Immature natural killer cell (primary cell): ENCODE measurements at regions not wholly inside any gene's neighbourhood (a gene's known extent, or its start where the extent isn't known, plus 50 kb on each side); places are given as distances from the start of the nearest gene placed in this dataset.
"Not testable (repeated sequence)": the region's sequence is repeated elsewhere in the genome, so short reads cannot be mapped to it uniquely, and the experiment has no call there.

Source experiments
- DNase-seq, 3 donors: peaks; one replicate each; pipeline ENCODE4 v3.0.0; 2022; ENCODE audit warnings: mixed read lengths in 1 of 3
- H3K27ac Mint-ChIP-seq, 6 donors: one replicate each; pipeline ENCODE4 v1.8.0; 2020; ENCODE audit warnings: mixed read lengths in 6 of 6, mild to moderate bottlenecking in 5 of 6, inconsistent platforms in 4 of 6, moderate library complexity in 3 of 6
- H3K27me3 Mint-ChIP-seq, 3 donors: one replicate each; pipeline ENCODE4 v1.8.0; 2020 to 2021; ENCODE audit warnings: low read depth in 3 of 3, mild to moderate bottlenecking in 3 of 3, mixed read lengths in 3 of 3, moderate library complexity in 3 of 3, inconsistent platforms in 1 of 3
- H3K36me3 Mint-ChIP-seq, 3 donors: one replicate each; pipeline ENCODE4 v1.8.0; 2020; ENCODE audit warnings: mixed read lengths in 3 of 3, inconsistent platforms in 2 of 3, mild to moderate bottlenecking in 2 of 3
- H3K4me1 Mint-ChIP-seq, 2 donors: one replicate each; pipeline ENCODE4 v1.8.0; 2020; ENCODE audit warnings: inconsistent platforms in 2 of 2, mild to moderate bottlenecking in 2 of 2, mixed read lengths in 2 of 2, moderate library complexity in 1 of 2
- H3K4me3 Mint-ChIP-seq, 5 donors: one replicate each; pipeline ENCODE4 v1.8.0; 2020; ENCODE audit warnings: mild to moderate bottlenecking in 5 of 5, mixed read lengths in 5 of 5, inconsistent platforms in 3 of 5, moderate library complexity in 3 of 5
- H3K9me3 Mint-ChIP-seq, 6 donors: one replicate each; pipeline ENCODE4 v1.8.0; 2020; ENCODE audit warnings: mild to moderate bottlenecking in 6 of 6, mixed read lengths in 6 of 6, inconsistent platforms in 4 of 6, moderate library complexity in 3 of 6

DNA sequence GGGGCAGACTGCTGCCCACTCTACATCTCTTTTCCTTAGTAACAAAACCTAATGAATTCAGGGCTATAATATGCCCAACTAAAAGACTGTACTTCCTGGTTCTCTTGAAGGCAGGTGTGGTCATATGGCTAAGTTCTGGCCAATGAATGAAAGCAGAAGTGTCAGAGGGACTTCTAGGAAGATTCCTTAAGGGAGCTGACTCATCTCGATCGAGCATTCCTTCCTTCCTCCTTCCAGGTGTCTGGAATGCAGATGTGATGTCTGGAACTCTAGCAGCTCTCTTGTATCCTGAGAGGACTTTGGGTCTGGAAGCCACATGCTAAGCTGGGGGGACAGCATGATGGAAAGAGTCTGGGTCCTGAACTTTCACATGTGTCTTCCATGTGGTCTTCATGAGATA, 116.2 kb upstream of the STX18 start:
- Mint-ChIP-seq H3K9me3 (no peaks in the 10 kb centered on the region), H3K27ac (no peak overlapping the region), H3K27me3 (peaks cover 0 to 1% (median 1%) of the 10 kb centered on the region in 3 donors), H3K36me3 (peaks cover under 1 to 10% (median 7%) of the 10 kb centered on the region in 3 donors), H3K4me3 (no peak overlapping the region), H3K4me1 (no peaks in the 10 kb centered on the region)
- DNase-seq, result no peak

DNA sequence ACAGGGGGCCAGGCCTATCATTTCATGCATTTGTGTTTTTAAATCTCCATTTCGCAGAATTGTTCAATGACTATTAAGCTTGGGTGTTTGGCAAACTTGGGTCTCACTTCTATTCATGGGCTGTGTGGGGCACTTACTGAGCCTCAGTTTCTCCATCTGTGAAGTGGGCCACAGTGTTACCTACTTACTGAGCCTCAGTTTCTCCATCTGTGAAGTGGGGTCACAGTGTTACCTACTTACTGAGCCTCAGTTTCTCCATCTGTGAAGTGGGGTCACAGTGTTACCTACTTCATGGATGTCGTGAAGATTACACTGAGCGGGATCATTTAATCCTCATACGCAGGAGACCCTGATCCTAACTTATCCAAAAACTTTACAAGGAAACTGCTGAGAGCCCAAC, 115.1 kb upstream of the STX18 start:
- no peak overlapping the region for H3K4me3 Mint-ChIP-seq
- no peak for DNase-seq
- H3K36me3 Mint-ChIP-seq, result peaks cover 5 to 13% (median 10%) of the 10 kb centered on the region in 3 donors

DNA sequence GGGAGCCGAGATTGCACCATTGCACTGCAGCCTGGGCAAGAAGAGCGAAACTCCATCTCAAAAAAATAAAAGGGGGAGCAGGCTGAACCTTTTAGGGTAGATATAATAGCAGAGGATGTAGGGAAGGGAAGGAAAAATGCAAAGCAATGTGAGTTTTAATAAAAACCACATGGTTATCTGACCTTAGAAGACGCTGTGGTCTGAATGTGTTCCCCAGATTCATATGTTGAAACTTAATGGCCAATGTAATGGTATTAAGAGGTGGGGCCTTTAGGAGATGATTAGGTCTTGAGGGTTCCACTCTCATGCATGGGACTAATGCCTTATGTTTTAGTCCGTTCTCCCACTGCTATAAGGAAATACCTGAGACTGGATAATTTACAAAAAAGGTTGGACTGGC, 114.1 kb upstream of the STX18 start:
- Mint-ChIP-seq H3K4me1 (no peaks in the 10 kb centered on the region), H3K4me3 (no peak overlapping the region), H3K36me3 (peaks cover 5 to 13% (median 10%) of the 10 kb centered on the region in 3 donors), H3K9me3 (no peaks in the 10 kb centered on the region), H3K27me3 (peaks cover 0 to 1% (median 1%) of the 10 kb centered on the region in 3 donors), H3K27ac (no peak overlapping the region)
- DNase-seq, result no peak

More for the DNA sequence above, 115.1 kb upstream of the STX18 start:
- Mint-ChIP-seq H3K27ac (no peak overlapping the region), H3K27me3 (peaks cover 0 to 1% (median 1%) of the 10 kb centered on the region in 3 donors), H3K9me3 (no peaks in the 10 kb centered on the region), H3K4me1 (no peaks in the 10 kb centered on the region)

DNA sequence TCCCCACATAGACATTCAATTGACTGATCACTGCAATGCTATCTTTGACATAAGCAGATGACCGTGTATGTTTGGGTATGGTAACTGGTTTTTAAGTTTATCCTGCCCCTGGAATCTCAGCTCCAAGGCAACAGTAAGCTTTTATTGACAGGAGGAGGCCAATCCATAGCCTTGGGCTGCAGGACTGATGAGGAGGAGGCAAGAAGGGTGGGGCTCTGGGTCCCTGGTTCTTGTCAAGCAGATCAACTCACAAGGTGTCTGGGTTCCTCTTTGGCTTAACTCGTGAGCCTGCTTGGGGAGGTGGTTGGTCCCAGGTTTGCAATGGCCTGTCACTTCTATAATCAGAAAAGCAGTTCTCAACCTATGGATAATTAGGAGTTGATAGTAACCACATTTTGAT, 113.2 kb upstream of the STX18 start:
- H3K27ac Mint-ChIP-seq, result no peak overlapping the region
- no peak overlapping the region for H3K4me3 Mint-ChIP-seq

DNA sequence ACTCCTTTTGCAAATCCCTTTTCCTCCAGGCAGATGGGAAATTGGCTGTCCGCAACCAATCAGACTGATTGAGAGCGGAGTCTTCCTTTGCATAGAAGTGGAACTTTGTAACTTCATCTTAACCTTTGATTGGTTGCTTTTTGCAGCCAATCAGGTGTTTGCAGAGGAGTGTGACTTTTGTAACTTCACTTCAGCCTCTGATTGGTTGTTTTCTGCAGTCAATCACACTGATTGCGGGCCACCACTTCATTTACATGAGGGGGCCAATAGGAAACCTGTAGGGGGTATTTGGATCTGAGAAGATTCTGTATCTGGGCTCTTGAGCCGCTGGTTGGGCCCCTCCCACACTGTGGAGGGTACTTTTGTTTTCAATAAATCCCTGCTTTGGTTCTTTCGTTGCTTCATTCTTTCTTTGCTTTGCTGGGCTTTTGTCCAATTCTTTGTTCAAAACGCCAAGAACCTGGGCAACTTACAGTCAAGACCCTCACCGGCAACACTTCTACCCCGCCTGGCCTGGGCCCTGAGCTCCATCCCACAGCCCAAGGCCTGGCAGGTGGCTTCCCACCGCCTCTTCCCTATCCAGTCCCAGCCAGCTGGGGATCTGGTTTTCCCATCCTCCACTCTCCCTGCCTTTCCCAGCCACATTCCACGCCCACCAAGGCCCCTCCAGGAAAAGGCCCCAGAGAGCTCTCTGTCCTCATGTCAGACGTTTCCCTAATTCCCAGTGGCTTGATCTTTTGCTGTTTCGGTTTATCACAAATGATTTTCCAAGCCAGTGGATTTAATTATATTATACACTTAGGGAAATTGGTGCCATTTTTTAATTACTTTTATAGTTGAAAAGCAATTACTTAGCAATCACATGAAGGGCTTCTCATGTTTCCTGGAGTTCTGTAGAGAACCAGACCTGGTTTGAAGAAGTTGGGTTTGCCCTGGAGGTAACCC, 110.2 kb upstream of the STX18 start:
- peaks cover 4 to 10% (median 9%) of the 10 kb centered on the region in 3 donors for H3K36me3 Mint-ChIP-seq
- no peak for DNase-seq
- no peaks in the 10 kb centered on the region for H3K9me3 Mint-ChIP-seq
- no peak overlapping the region for H3K4me3 Mint-ChIP-seq
- H3K4me1 Mint-ChIP-seq, result no peaks in the 10 kb centered on the region
- peaks cover 0 to 3% (median 0%) of the 10 kb centered on the region in 3 donors for H3K27me3 Mint-ChIP-seq
- H3K27ac Mint-ChIP-seq, result no peak overlapping the region

More for the DNA sequence above, 113.2 kb upstream of the STX18 start:
- no peak for DNase-seq
- Mint-ChIP-seq H3K4me1 (no peaks in the 10 kb centered on the region), H3K27me3 (peaks cover 0 to 1% (median under 1%) of the 10 kb centered on the region in 3 donors), H3K9me3 (no peaks in the 10 kb centered on the region), H3K36me3 (peaks cover 5 to 13% (median 10%) of the 10 kb centered on the region in 3 donors)

DNA sequence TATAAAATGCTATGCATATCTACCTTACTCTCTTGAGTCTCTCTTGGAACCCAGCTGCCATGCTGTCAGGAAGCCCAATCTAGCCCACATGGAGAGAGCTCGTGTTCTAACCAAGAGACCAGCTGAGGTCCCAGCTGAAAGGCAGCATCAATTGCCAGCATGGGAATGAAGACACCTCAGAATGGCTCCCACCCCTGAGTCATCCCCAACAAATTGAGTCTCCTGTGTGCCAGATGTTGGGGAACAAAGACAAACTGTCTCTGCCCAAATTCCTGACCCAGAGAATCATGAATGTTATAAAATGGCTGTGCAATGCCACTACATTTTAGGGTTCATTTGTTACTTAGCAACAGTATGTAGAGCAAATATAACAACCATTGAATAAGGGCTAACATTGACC, 105.2 kb upstream of the STX18 start:
- H3K27me3 Mint-ChIP-seq, result peaks cover 0 to 3% (median 0%) of the 10 kb centered on the region in 3 donors
- no peak for DNase-seq
- no peak overlapping the region for H3K27ac Mint-ChIP-seq
- H3K4me1 Mint-ChIP-seq, result no peaks in the 10 kb centered on the region
- no peaks in the 10 kb centered on the region for H3K9me3 Mint-ChIP-seq
- peaks cover 0 to 4% (median 0%) of the 10 kb centered on the region in 3 donors for H3K36me3 Mint-ChIP-seq
- no peak overlapping the region for H3K4me3 Mint-ChIP-seq

DNA sequence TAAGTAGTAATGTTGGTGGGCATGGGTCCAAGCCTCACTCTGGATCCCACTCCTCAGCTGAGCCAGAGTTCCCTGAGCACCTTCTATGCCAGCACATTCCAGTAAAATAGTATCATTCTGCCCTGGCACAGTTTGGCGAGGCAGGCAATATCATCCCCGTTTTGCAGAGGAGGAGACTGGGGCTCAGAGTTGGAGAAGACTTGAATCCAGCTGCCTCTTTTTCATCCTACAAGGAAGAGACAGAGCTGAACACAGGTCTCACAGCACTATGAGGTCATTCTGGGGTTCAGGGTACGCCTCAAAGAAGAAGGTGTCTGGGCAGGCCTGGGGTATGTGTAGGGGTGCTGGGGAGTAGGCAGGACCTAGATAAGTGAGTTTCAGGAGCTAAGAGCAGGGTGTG, 103.9 kb upstream of the STX18 start:
- Mint-ChIP-seq H3K4me3 (no peak overlapping the region), H3K36me3 (peaks cover 0 to 4% (median 0%) of the 10 kb centered on the region in 3 donors), H3K9me3 (no peaks in the 10 kb centered on the region), H3K4me1 (no peaks in the 10 kb centered on the region), H3K27me3 (peaks cover 0 to 3% (median 0%) of the 10 kb centered on the region in 3 donors), H3K27ac (no peak overlapping the region)
- no peak for DNase-seq

DNA sequence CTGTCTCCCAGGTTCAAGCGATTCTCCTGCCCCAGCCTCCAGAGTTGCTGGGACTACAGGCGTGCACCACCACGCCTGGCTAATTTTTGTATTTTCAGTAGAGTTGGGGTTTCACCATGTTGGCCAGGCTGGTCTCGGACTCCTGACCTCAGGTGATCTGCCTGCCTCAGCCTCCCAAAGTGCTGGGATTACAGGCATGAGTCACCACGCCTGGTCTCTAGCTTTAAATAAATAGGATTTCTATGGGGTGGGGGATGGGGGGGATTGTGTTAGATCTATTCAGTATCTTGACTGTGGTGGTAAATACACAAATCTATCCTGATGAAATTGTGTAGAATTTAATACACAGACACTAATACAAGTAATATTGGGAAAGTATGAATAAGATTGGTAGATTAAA, 102.4 kb upstream of the STX18 start:
- H3K27me3 Mint-ChIP-seq, H3K27ac Mint-ChIP-seq, DNase-seq, H3K9me3 Mint-ChIP-seq, H3K4me3 Mint-ChIP-seq, H3K4me1 Mint-ChIP-seq, H3K36me3 Mint-ChIP-seq: not testable (repeated sequence)

DNA sequence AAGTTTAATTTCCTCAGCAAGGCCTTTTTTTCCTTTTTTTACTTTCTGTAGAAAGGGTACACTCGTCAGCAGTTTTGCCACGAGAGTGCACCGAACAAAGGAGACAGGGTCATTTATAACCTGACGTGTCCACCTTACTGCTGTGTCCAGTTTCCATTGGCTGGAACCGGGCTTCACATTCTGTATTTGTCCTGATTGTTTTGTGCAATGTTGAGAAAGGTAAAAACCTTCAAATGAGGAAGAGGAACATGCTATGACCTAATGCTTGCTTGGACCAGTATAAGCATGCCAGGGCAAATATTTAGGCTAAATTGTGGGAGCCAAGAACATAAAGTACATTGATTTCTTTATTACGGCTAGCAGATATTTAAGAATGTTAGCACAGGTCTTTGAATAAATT, 101.9 kb upstream of the STX18 start:
- H3K4me1 Mint-ChIP-seq, H3K4me3 Mint-ChIP-seq, DNase-seq, H3K27ac Mint-ChIP-seq, H3K36me3 Mint-ChIP-seq, H3K27me3 Mint-ChIP-seq, H3K9me3 Mint-ChIP-seq: not testable (repeated sequence)

DNA sequence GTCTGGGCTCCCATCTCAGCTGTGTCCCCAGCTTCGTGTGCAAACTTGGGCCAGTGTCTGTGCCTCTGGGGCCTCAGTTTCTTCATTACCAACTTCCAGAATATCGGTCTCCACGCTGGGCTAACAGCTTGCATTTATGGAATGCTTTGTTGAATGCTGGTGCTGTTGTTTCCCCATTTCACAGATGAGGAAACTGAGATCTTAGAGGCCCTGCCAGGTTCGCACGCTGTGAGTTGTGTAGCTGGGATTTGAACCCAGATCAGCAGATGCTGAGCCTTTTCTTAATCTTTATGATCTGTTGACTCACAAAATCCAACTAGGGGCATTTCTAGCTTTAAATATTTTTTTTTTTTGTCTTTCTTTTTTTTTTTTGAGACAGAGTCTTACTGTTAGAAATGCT, 101.5 kb upstream of the STX18 start:
- no peak for DNase-seq
- Mint-ChIP-seq H3K4me1 (no peaks in the 10 kb centered on the region), H3K4me3 (no peak overlapping the region), H3K9me3 (no peaks in the 10 kb centered on the region), H3K36me3 (no peaks in the 10 kb centered on the region), H3K27ac (no peak overlapping the region), H3K27me3 (peaks cover 0 to 3% (median 0%) of the 10 kb centered on the region in 3 donors)

DNA sequence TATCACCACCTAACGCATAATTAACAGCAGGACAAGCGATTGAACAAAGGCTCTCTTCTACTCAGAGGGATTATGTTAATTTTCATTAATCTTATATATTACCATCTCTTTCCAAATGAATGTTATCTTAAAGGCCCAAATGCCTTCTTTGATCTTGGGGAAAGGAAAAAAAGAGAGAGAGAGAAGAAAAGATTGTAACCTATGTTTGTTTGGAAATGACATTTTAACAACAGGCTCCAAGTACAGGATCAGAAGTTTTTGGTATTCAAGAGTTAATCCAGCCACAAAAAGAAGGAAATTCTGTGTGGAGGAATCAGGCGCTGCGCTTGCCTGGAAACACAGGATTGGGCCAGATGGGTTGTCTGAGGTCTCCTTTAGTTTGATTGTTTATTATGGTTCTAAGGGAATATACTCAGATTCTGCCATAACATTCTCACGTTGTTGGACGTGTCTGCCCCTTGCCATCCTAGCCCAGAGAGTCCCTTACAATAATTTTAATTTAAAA, 100.7 kb upstream of the STX18 start:
- H3K27ac Mint-ChIP-seq, result no peak overlapping the region
- peaks cover 0 to 3% (median 0%) of the 10 kb centered on the region in 3 donors for H3K27me3 Mint-ChIP-seq
- no peak overlapping the region for H3K4me3 Mint-ChIP-seq
- no peak for DNase-seq
- no peaks in the 10 kb centered on the region for H3K4me1 Mint-ChIP-seq
- no peaks in the 10 kb centered on the region for H3K9me3 Mint-ChIP-seq
- no peaks in the 10 kb centered on the region for H3K36me3 Mint-ChIP-seq

DNA sequence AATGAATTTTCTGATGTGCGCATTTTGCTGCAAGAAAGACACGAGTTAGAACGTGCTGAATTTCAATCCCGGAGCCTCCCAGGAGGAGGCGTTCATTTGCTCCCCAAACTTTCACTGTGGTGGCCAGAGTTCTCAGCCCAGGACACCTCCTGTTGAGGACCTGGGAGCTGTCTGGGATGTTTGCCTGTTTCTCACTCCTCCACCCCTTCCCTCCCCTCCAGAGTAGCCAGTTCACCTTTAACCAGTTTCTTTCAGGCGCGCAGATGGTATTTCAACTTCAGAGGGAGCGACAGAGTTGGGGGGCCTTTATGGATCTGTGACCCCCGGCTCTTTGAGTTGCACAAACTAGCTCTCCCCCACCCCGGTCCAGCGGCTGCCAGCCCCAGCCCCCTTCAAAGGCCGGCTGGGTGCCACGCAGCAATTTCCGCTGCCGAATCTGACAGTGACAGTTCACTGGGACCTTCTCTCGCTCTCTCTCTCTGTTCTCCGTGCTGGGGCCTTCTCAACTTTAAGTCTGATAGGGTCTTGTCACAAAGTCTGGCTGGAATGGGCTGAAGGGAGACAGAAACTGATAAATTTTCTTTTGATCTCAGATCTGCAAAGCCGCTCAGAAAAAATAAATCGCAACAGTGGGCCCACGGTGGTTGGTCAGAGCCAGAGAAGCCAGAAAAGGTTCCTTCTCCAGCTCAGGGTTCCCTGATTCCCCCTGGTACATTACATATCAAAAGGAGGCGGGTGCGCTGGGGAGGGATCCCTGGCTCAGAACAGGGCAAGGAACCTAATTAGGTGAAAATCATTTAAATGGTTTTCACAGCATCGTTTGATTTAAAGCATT, 100.0 kb upstream of the STX18 start:
- DNase-seq, result no peak

DNA sequence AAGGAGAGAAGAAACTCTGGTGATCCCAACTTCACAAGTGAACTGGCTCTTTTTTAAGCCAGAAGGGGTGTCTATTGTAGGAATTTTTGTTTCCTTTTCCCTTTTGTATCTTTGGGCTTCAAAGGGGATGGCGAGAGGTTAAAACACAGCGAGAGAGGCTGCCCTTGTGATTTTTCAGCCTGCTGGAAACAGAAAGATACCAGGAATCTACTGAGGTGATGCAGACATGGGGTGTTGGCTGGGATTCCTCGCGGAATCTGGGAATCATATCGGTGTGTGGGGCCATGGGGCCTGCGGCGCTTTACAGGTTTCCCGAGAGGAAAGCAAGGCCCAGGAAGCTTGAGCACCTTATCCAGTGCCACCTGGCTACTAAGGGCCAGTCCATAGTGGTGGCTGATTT, 99.4 kb upstream of the STX18 start:
- H3K4me1 Mint-ChIP-seq, result no peaks in the 10 kb centered on the region
- no peak overlapping the region for H3K27ac Mint-ChIP-seq
- H3K4me3 Mint-ChIP-seq, result no peak overlapping the region
- DNase-seq, result no peak
- H3K27me3 Mint-ChIP-seq, result no peaks in the 10 kb centered on the region
- no peaks in the 10 kb centered on the region for H3K9me3 Mint-ChIP-seq
- H3K36me3 Mint-ChIP-seq, result peaks cover 0 to 3% (median 0%) of the 10 kb centered on the region in 3 donors

More for the DNA sequence above, 100.0 kb upstream of the STX18 start:
- Mint-ChIP-seq H3K27ac (no peak overlapping the region), H3K4me1 (no peaks in the 10 kb centered on the region), H3K27me3 (no peaks in the 10 kb centered on the region), H3K4me3 (no peak overlapping the region), H3K36me3 (no peaks in the 10 kb centered on the region), H3K9me3 (no peaks in the 10 kb centered on the region)

DNA sequence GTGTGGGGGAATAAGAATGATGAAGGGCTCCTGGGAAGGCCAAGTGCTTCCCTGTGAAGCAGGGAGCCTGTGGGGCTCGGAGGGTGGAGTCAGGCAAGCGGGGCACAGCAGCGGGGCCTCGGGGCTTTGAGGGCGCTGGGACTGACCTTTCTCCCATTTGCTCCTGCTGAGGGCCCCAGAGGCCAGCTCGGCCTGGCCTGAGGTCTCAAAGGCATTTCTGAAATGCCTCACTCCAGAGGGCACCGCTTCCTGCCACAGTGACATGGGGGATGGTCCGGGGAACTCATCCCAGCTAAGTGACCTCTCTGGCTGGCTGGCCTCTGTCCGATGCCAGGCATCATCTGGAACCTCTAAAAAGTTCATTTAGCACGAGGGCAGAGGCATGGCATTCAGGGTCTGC, 98.8 kb upstream of the STX18 start:
- no peaks in the 10 kb centered on the region for H3K4me1 Mint-ChIP-seq
- no peak overlapping the region for H3K4me3 Mint-ChIP-seq
- H3K9me3 Mint-ChIP-seq, result no peaks in the 10 kb centered on the region
- no peak for DNase-seq
- H3K36me3 Mint-ChIP-seq, result peaks cover 0 to 6% (median 0%) of the 10 kb centered on the region in 3 donors
- no peak overlapping the region for H3K27ac Mint-ChIP-seq
- no peaks in the 10 kb centered on the region for H3K27me3 Mint-ChIP-seq
